B cell (primary cell): ENCODE measurements at regions not wholly inside any gene's neighbourhood (a gene's known extent, or its start where the extent isn't known, plus 50 kb on each side); places are given as distances from the start of the nearest gene placed in this dataset.

Experiments used
- ATAC-seq: fragments of 200-7000 bp; cut with Tn5 transposase; one replicate; pipeline ENCODE4 v1.10.0; 2021; ENCODE audit warnings: low read depth, mild to moderate bottlenecking, moderate number of reproducible peaks, moderate library complexity
- CTCF ChIA-PET: fragments of 350-600 bp; sonication (Branson Sonifier 250); formaldehyde crosslinking; loops from one replicate; lab custom pipeline; 2021; ENCODE audit warnings: antibody characterized with exemption, inconsistent platforms; lab: Charles Lee
- POLR2A ChIA-PET: fragments of 350-600 bp; sonication (Branson Sonifier 250); formaldehyde crosslinking; loops from one replicate; lab custom pipeline; 2021; ENCODE audit warnings: antibody characterized with exemption; lab: Charles Lee
- DNase-seq: peaks from one replicate; pipeline ENCODE4 v3.0.0; 2013
- H2AFZ ChIP-seq: 2 replicates; pipeline ENCODE4 v1.6.1; 2012; ENCODE audit warnings: mild to moderate bottlenecking, low read depth, low read length; ENCODE audit not compliant: insufficient read depth, poor library complexity, severe bottlenecking
- H3K27ac ChIP-seq, 2 donors: 1 replicate in 1 of 2; 2 replicates in 1 of 2; pipeline ENCODE4 v1.5.1; 2012 to 2013; ENCODE audit warnings: low read length in 2 of 2, mild to moderate bottlenecking in 2 of 2, moderate library complexity in 1 of 2
- H3K27me3 ChIP-seq, 4 experiments: fragments of 200-600 bp in 1 of 4; sonication (generic) in 1 of 4; replicated peaks in 1 of 4; 1 replicate in 2 of 4; 2 replicates in 2 of 4; pipeline versions ENCODE4 v1.6.1 to v1.7.0; 2013 to 2016; ENCODE audit warnings: low read length in 3 of 4, mild to moderate bottlenecking in 2 of 4, mixed read lengths in 1 of 4, moderate library complexity in 1 of 4; ENCODE audit not compliant: insufficient read depth in 4 of 4, control insufficient read depth in 3 of 4; ENCODE audit errors: control extremely low read depth in 1 of 4
- H3K36me3 ChIP-seq, 2 experiments: replicated peaks in 1 of 2; 1 replicate in 1 of 2; 2 replicates in 1 of 2; pipeline versions ENCODE4 v1.6.1 to v1.7.1; 2013; ENCODE audit warnings: low read length in 1 of 2; ENCODE audit not compliant: insufficient read depth in 2 of 2, control insufficient read depth in 1 of 2; ENCODE audit errors: control extremely low read depth in 1 of 2, extremely low read depth in 1 of 2
- H3K4me1 ChIP-seq, 2 donors: fragments of 200-600 bp in 1 of 2; sonication (generic) in 1 of 2; 1 replicate in 1 of 2; 2 replicates in 1 of 2; pipeline versions ENCODE4 v1.5.1 to v1.6.1; 2013 to 2017; ENCODE audit warnings: low read length in 2 of 2; ENCODE audit not compliant: control insufficient read depth in 2 of 2, insufficient read depth in 2 of 2
- H3K4me2 ChIP-seq: replicated peaks from 2 replicates; pipeline ENCODE3; 2012; ENCODE audit warnings: mild to moderate bottlenecking, low read depth, low read length; ENCODE audit not compliant: poor library complexity, severe bottlenecking
- H3K4me3 ChIP-seq, 5 experiments: fragments of 200-600 bp in 1 of 5; sonication (generic) in 1 of 5; 1 replicate in 3 of 5; 2 replicates in 2 of 5; pipeline versions ENCODE4 v1.5.1 to v1.7.0; 2011 to 2016; ENCODE audit warnings: low read length in 4 of 5, mild to moderate bottlenecking in 4 of 5, low read depth in 2 of 5, control low read depth in 1 of 5, moderate library complexity in 1 of 5; ENCODE audit not compliant: insufficient read depth in 1 of 5; ENCODE audit errors: control extremely low read depth in 1 of 5, extremely low read depth in 1 of 5
- H3K79me2 ChIP-seq: fragments of 200-600 bp; sonication (generic); one replicate; pipeline ENCODE4 v1.6.0; 2016; ENCODE audit warnings: low read length; ENCODE audit not compliant: control insufficient read depth, insufficient read depth
- H3K9ac ChIP-seq: fragments of 200-600 bp; sonication (generic); 2 replicates; pipeline ENCODE4 v1.6.1; 2017; ENCODE audit warnings: mild to moderate bottlenecking, low read length, moderate library complexity
- H3K9me3 ChIP-seq, 3 donors: one replicate each; pipeline versions ENCODE4 v1.6.1 to v1.7.1; 2013; ENCODE audit warnings: low read length in 2 of 3; ENCODE audit not compliant: control insufficient read depth in 2 of 3, insufficient read depth in 1 of 3; ENCODE audit errors: control extremely low read depth in 1 of 3
- H4K20me1 ChIP-seq: 2 replicates; pipeline ENCODE4 v1.6.0; 2012; ENCODE audit warnings: mild to moderate bottlenecking, low read length; ENCODE audit not compliant: insufficient read depth, control insufficient read depth, poor library complexity, severe bottlenecking
- H3K27ac Mint-ChIP-seq: one replicate; pipeline ENCODE4 v1.8.0; 2021; ENCODE audit warnings: mixed read lengths
- H3K27me3 Mint-ChIP-seq: one replicate; pipeline ENCODE4 v1.8.0; 2021; ENCODE audit warnings: mixed read lengths
- H3K4me1 Mint-ChIP-seq: one replicate; pipeline ENCODE4 v1.8.0; 2021; ENCODE audit warnings: mixed read lengths
- H3K4me3 Mint-ChIP-seq: one replicate; pipeline ENCODE4 v1.8.0; 2021; ENCODE audit warnings: mixed read lengths
- H3K9me3 Mint-ChIP-seq: one replicate; pipeline ENCODE4 v1.8.0; 2022; ENCODE audit warnings: mixed read lengths; ENCODE audit not compliant: insufficient read depth
- EZH2 ChIP-seq: IDR thresholded peaks from 2 replicates; pipeline ENCODE4 v1.6.1; 2012; ENCODE audit warnings: borderline replicate concordance, low read depth, mild to moderate bottlenecking, moderate library complexity, low read length; ENCODE audit not compliant: insufficient read depth, poor library complexity, severe bottlenecking
- WGBS: methylation state at CpG from one replicate; pipeline ENCODE4 v1.1.5; 2013; ENCODE audit warnings: missing lambda C conversion rate; ENCODE audit not compliant: insufficient coverage; 5-methylcytosine and 5-hydroxymethylcytosine counted together
- intact Hi-C: fragments of 100-400 bp; cut with micrococcal nuclease; formaldehyde crosslinking; loops from one replicate; pipeline ENCODE4 v1.10.0; 2022
- TF ChIP-seq, protein P1 (sequence below): fragments of 200-600 bp; IDR thresholded peaks from one replicate; pipeline ENCODE4 v1.8.0; 2022; ENCODE audit warnings: antibody characterized with exemption, mild to moderate bottlenecking

DNA sequence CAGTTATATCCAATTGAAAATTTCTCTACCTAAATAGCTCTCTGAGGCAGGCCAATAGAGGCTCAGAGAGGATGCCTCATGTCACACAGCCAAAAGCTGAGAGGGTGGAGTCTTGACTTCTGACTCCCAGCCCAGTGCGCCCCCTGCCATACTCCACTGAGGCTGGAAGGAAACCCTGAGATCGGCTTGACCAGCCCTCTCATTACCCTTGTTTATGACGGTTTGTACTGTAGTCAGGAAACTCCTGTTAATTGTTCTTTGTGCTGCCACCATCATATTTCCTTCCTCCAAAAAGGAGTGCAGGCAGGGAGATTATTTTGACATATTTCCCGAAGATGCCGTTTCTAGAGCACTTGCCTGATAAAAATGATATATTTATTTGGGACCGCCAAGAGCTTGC is 107.9 kb downstream of the AIPL1 start:
- Histone ChIP-seq H3K4me2 (no peak overlapping the region), H4K20me1 (no peaks in the 10 kb centered on the region), H3K4me3 (no peak overlapping the region), H3K79me2 (no peaks in the 10 kb centered on the region), H3K36me3 (no peaks in the 10 kb centered on the region), H2AFZ (no peak overlapping the region), H3K27me3 (no peaks in the 10 kb centered on the region), H3K4me1 (no peaks in the 10 kb centered on the region), H3K9me3 (no peaks in the 10 kb centered on the region), H3K27ac (no peak overlapping the region), H3K9ac (no peak overlapping the region)
- Mint-ChIP-seq H3K9me3 (no peaks in the 10 kb centered on the region), H3K27me3 (peaks cover 24% of the 10 kb centered on the region), H3K27ac (no peak overlapping the region), H3K4me1 (no peaks in the 10 kb centered on the region), H3K4me3 (no peak overlapping the region)
- intact Hi-C loops: no loop called here
- CTCF ChIA-PET: no interaction called here
- no CpG with 5 or more reads among the region's 6 CpGs for WGBS
- no peak for TF ChIP-seq EZH2
- TF ChIP-seq, protein P1, sequence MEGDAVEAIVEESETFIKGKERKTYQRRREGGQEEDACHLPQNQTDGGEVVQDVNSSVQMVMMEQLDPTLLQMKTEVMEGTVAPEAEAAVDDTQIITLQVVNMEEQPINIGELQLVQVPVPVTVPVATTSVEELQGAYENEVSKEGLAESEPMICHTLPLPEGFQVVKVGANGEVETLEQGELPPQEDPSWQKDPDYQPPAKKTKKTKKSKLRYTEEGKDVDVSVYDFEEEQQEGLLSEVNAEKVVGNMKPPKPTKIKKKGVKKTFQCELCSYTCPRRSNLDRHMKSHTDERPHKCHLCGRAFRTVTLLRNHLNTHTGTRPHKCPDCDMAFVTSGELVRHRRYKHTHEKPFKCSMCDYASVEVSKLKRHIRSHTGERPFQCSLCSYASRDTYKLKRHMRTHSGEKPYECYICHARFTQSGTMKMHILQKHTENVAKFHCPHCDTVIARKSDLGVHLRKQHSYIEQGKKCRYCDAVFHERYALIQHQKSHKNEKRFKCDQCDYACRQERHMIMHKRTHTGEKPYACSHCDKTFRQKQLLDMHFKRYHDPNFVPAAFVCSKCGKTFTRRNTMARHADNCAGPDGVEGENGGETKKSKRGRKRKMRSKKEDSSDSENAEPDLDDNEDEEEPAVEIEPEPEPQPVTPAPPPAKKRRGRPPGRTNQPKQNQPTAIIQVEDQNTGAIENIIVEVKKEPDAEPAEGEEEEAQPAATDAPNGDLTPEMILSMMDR: no peak
- no peak for DNase-seq
- POLR2A ChIA-PET: no interaction called here
- no peak for ATAC-seq

DNA sequence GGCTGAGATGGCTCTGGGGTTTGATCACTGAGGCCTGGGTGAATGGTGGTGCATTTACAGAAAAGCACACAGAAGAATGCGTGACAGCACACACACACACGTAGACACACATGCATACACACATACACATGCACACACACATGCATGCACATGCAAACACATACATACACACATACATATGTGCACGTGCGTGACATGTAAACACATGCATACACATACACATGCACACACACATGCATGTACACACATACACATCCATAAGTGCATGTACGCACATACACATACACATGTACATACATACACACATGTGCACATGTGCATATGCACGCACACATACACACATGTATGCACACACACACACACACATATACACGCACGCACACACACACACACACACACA is 108.4 kb downstream of the AIPL1 start:
- no peaks in the 10 kb centered on the region for H3K4me1 Mint-ChIP-seq
- no peak overlapping the region for H3K27ac Mint-ChIP-seq
- DNase-seq (no peak), ATAC-seq (no peak)
- Histone ChIP-seq H2AFZ (no peak overlapping the region), H3K27ac (no peak overlapping the region), H3K79me2 (no peaks in the 10 kb centered on the region), H4K20me1 (no peaks in the 10 kb centered on the region), H3K36me3 (no peaks in the 10 kb centered on the region), H3K27me3 (no peaks in the 10 kb centered on the region), H3K9ac (no peak overlapping the region), H3K4me3 (no peak overlapping the region), H3K9me3 (no peaks in the 10 kb centered on the region), H3K4me2 (no peak overlapping the region), H3K4me1 (no peaks in the 10 kb centered on the region)
- intact Hi-C loops: no loop called here
- TF ChIP-seq, protein P1: no peak
- no peak for TF ChIP-seq EZH2
- POLR2A ChIA-PET: no interaction called here
- 92% methylated on average over 8 of the region's 8 CpGs for WGBS
- no peaks in the 10 kb centered on the region for H3K9me3 Mint-ChIP-seq
- no peak overlapping the region for H3K4me3 Mint-ChIP-seq
- CTCF ChIA-PET: no interaction called here
- H3K27me3 Mint-ChIP-seq: peaks cover 24% of the 10 kb centered on the region
